GM21423 (cell line): ENCODE measurements at regions not wholly inside any gene's neighbourhood (a gene's known extent, or its start where the extent isn't known, plus 50 kb on each side); places are given as distances from the start of the nearest gene placed in this dataset.
"Not testable (repeated sequence)": the region's sequence is repeated elsewhere in the genome, so short reads cannot be mapped to it uniquely, and the experiment has no call there.

Source experiments
- ATAC-seq: cut with Tn5 transposase; IDR thresholded peaks from one replicate; pipeline ENCODE4 v1.9.1; 2021; ENCODE audit warnings: mild to moderate bottlenecking, moderate library complexity; ENCODE audit not compliant: unreplicated experiment

DNA sequence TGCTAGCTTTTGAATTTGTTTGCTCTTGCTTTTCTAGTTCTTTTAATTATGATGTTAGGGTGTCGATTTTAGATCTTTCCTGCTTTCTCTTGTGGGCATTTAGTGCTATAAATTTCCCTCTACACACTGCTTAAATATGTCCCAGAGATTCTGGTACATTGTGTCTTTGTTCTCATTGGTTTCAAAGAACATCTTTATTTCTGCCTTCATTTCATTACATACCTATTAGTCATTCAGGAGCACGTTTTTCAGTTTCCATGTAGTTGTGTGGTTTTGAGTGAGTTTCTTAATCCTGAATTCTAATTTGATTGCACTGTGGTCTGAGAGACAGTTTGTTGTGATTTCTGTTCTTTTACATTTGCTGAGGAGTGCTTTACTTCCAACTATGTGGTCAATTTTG lies 51.2 kb upstream of the MB21D2 start:
- ATAC-seq: not testable (repeated sequence)

DNA sequence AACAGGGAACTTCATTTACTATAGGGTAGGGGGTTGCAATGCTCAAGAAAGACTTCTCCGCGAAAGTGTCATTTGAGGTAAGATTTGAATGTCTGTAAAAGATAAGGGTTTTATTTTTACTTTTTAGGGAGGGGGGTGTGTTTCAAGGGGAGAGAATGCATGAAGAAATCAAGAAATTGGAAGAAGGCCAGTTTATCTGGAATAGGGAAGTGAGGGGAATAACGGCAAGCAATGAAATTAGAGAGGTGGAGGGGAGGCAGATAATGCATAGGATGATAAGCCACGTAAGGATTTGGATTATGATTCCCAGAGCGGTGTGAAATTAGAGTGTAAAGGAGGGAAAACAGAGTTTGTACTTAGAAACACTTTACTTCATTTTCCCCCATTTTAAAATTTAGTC lies 63.0 kb upstream of the MB21D2 start:
- ATAC-seq: no peak

GRCh38 chr3:192986379-192986778 lies 68.7 kb upstream of the MB21D2 start:
- no peak for ATAC-seq

DNA sequence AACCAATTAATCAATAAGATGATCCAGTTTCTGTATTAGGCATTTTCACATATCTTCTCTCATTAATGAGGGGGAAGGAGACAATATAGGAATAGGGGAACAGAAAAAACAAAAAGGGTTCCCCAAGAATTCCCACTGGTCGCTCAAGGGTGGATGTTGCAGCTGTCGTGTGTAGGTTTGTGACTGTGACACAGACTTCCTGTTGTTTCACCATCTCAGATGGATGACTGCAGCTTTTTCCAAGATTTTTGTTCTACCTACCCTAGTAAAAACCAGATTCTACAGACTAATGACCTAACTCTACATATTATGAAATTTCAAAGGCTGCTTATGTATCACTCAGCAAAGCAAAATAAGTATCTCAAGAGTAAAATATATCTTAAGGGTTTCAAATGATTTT lies 73.7 kb upstream of the MB21D2 start:
- ATAC-seq: no peak

DNA sequence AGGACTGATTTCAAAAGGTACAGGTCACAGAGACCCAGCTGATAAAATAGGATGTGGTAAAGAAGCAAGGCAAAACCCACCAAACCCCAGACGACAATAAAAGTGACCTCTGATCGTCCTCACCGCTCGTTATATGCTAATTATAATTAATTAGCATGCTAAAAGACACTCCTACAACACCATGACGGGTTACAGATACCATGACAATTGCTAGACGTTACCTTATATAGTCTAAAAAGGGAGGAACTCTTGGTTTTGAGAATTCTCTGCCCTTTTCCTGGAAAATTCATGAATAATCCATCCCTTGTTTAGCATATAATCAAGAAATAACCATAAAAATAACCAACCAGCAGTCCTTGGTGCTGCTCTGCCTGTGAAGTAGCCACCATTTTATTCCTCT lies 74.7 kb upstream of the MB21D2 start:
- no peak for ATAC-seq

- no peak for ATAC-seq
These were observed 75.8 kb upstream of the MB21D2 start for GRCh38 chr3:192993411-192993810.

DNA sequence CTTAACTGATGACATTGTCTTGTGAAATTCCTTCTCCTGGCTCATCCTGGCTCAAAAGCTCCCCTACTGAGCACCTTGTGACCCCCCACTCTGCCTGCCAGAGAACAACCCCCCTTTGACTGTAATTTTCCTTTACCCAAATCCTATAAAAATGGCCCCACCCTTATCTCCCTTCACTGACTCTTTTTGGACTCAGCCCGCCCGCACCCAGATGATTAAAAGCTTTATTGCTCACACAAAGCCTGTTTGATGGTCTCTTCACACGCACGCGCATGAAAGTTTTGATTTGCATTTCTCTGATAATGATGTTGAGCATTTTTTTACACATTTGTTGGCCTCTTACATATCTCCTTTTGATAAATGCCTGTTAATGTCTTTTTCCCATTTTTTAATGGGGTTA lies 83.5 kb upstream of the MB21D2 start:
- not testable (repeated sequence) for ATAC-seq

- ATAC-seq: not testable (repeated sequence)
These were observed 86.0 kb upstream of the MB21D2 start for GRCh38 chr3:193003624-193004023.

DNA sequence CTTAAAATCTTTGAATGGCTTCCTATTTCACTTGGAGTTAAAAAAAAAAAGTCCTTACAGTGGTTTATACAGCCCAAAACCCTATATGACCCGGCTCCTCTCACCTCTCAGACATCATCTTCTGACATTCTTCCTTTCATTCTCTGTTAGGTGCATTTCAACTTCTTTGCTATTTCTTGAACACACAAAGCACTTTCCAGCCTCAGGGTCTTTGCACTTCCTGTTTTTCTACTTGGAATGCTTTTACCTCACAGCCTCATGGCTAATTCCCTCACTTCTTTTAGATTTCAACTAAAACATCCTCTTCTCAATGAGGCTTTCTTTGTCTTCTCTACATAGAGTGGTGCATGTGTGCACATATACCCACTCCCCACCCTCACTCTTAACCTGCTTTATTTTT lies 91.0 kb upstream of the MB21D2 start:
- no peak for ATAC-seq

- ATAC-seq: no peak
These were observed 92.5 kb upstream of the MB21D2 start for GRCh38 chr3:193010191-193010590.

- no peak for ATAC-seq
These were observed 94.3 kb upstream of the MB21D2 start for GRCh38 chr3:193011958-193012357.

DNA sequence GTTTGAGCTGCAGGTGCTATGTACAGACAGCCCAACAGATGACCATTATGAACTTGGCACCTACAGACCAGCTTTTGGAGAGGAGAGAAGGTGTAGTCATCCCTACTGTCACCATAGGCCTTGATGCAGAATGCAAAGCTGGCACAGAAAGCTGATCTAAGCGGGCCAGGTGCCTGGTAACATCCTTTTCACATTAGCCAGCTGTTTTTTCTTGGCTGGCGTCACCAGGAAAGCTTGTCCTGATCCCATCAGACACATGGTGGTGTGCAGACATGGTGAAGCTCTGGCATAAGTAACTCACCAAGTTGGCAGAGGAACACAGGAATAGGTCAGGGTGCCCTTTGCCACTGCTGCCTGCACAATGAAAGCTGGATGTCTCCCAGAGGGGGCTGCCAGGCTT lies 97.2 kb upstream of the MB21D2 start:
- no peak for ATAC-seq

DNA sequence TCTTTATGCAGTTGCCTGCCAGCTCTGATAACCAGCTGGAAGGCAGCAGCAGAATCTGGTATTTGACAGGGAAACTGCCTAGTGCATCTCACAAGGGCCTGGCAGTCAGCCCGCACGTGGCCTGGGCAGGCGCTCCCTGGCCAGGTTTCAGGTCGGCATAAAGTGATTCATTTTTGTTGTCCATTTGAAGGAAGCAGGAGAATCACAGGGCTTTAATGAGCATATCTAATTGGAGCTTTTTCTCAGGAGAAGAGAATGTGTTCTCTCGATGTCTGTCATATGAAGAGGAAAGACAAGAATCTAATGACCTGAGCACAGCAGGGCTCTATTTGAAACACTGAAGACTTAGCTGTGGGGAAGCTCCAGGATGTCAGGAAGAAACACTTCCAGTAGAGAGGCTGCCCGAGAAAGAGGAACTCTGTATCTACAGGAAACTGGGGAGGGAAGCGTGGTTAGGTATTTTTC lies 98.8 kb upstream of the MB21D2 start:
- ATAC-seq: no peak

DNA sequence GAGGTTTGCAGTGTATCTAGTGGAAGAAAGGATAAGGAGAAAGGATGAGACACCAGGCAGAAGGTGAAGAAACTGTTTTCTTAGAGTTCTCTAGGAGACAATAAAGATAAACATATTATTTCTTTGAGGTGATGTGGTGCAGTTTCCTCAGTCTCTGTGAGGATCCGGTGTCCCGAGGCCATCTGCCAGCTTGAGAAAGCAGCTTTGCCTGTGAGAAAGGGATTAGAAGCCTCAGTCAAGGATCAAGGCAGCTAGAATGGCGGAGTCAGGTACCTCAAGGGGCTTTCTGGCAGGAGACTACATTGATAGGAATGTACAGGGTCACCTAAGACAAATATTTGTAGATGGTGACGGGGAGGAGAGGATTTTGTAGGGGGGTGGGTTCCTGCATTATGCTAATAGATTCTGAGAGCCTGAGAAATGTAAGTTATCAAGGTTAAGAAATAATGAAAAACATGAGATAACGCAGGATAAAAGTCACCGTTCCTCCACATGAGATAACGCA lies 103.9 kb upstream of the MB21D2 start:
- no peak for ATAC-seq

- ATAC-seq: no peak
These were observed 105.6 kb upstream of the MB21D2 start for GRCh38 chr3:193023218-193023617.

GRCh38 chr3:193028258-193028657 lies 110.6 kb upstream of the MB21D2 start:
- no peak for ATAC-seq

DNA sequence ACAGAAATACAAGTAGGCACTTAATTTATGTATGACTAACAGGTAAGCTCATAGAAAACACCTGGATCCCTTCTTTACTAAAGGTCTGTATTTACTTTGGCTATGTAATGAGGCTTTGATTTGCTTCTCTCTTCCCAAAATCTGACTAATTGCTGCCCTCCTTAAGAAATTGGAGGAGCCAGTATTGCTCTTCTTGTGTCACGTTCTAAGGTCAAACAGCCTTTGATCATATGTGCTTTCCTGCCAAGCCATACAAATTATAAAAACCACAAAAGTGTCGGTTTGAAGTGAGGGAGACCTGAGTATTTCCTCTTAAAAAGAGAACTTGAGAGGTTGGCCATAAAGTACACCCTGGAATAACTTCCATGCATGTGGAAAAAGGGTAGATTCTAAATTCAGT lies 112.1 kb upstream of the MB21D2 start:
- ATAC-seq: no peak

- no peak for ATAC-seq
These were observed 112.6 kb upstream of the MB21D2 start for GRCh38 chr3:193030276-193030675.

DNA sequence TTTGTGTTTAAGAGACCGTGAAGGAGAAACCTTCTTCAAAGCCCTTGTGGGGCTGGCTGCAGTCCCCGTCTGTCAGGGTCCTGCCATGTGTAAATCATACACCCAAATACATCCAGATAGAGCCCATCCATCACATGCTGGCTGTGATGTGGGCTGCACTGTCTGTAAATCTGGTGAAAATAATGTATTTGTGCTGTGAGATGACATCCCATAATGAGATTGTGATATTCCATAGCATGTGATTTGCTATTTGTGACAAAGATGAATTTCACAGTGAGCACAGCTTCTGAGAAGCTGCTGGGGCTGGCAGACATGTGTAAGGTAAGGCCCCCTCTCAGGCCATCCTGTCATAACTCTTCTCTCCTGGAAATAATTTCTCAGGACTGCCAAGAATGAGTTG lies 114.3 kb upstream of the MB21D2 start:
- ATAC-seq: no peak

DNA sequence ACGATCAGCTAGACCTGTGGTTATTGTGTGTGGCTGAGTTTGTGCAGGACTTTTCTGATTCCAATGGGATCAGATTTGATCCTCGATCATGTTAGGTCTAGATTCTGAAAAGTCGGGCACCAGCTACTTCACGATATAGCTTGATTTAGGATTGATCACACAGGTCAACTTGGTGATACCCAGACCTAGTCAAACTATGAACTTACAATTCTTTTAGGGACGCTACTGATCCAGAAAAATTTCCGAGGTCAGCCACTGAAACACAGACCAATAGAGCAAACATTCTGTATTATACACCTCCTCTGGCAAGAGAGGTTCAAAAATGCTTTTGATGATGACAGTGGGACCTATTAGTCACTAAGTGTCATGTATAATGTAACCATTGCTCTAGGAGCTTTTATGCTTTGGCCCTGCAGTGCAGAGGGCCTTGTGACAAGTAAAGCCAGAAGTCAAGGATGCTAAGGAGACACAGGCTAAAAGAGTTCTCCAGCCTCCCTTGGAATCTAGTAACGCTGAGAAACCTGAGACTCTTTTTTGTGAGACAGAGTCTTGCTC lies 115.6 kb upstream of the MB21D2 start:
- no peak for ATAC-seq

- ATAC-seq: not testable (repeated sequence)
These were observed 120.2 kb upstream of the MB21D2 start for GRCh38 chr3:193037828-193038227.

DNA sequence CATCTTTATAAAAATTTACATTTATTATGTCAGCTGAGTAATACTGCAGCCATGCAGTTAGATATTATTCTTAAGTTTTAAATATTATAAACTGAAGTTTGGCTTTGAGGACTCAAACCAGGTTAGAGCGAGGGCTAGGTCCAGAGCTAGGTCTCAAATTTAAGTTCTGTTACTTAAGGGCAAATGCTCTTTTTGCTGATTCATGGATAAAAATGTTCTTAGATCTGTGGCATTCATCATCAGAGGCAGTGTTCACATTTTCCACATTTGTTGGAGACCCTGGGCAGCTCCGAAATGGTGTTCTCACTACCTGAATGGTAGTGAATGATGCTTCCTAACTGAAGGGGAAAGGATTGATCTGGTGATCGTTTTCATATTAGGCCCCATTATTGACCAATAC lies 121.4 kb upstream of the MB21D2 start:
- ATAC-seq: no peak
